Breast epithelium (tissue), 4 donors: ENCODE measurements at regions not wholly inside any gene's neighbourhood (a gene's known extent, or its start where the extent isn't known, plus 50 kb on each side); places are given as distances from the start of the nearest gene placed in this dataset.

Experiments
- DNase-seq, 2 donors: peaks; one replicate each; pipeline ENCODE4 v3.0.0-alpha.2; 2019; ENCODE audit warnings: low spot score in 2 of 2
- H3K27ac ChIP-seq, 2 donors: fragments of 200-600 bp; sonication (generic) in 1 of 2; one replicate each; pipeline ENCODE4 v1.5.1; 2016 to 2019; ENCODE audit warnings: mild to moderate bottlenecking in 1 of 2
- H3K27me3 ChIP-seq, 2 donors: fragments of 200-600 bp; sonication (generic) in 1 of 2; one replicate each; pipeline versions ENCODE4 v1.5.1 to v1.6.0; 2017 to 2019; ENCODE audit warnings: control low read depth in 1 of 2, mild to moderate bottlenecking in 1 of 2
- H3K36me3 ChIP-seq: fragments of 200-600 bp; one replicate; pipeline ENCODE4 v1.5.1; 2019
- H3K4me1 ChIP-seq, 2 donors: fragments of 200-600 bp; sonication (generic); one replicate each; pipeline ENCODE4 v1.5.1; 2016 to 2019; ENCODE audit warnings: control low read depth in 1 of 2
- H3K4me3 ChIP-seq, 3 donors: fragments of 200-600 bp; sonication (generic); 1 replicate in 2 of 3; 2 replicates in 1 of 3; pipeline ENCODE4 v1.5.1; 2016 to 2019; ENCODE audit warnings: mild to moderate bottlenecking in 3 of 3, moderate library complexity in 2 of 3
- H3K9me3 ChIP-seq, 2 donors: fragments of 200-600 bp; sonication (generic) in 1 of 2; one replicate each; pipeline ENCODE4 v1.5.1; 2016 to 2019; ENCODE audit warnings: control low read depth in 1 of 2
- CTCF ChIP-seq, 3 donors: fragments of 450-650 bp; IDR thresholded peaks; one replicate each; pipeline ENCODE4 v1.5.1; 2016 to 2017; ENCODE audit warnings: antibody characterized with exemption in 3 of 3, mild to moderate bottlenecking in 3 of 3, moderate library complexity in 3 of 3
- POLR2A ChIP-seq: fragments of 450-650 bp; IDR thresholded peaks from one replicate; pipeline ENCODE4 v1.6.1; 2016; ENCODE audit warnings: antibody characterized with exemption, mild to moderate bottlenecking, moderate library complexity
- POLR2AphosphoS5 ChIP-seq, 3 donors: sonication (generic); formaldehyde crosslinking; IDR thresholded peaks; one replicate each; pipeline ENCODE4 v1.6.1; 2017; ENCODE audit warnings: antibody characterized with exemption in 3 of 3
- intact Hi-C: fragments of 100-400 bp; cut with DNase I; formaldehyde crosslinking; loops from one replicate; pipeline ENCODE4 v1.15.1; 2023; ENCODE audit warnings: low total_unique reads

- Histone ChIP-seq H3K4me3 (no peak overlapping the region), H3K36me3 (no peaks in the 10 kb centered on the region), H3K27ac (no peak overlapping the region), H3K9me3 (no peaks in the 10 kb centered on the region), H3K27me3 (no peaks in the 10 kb centered on the region), H3K4me1 (no peaks in the 10 kb centered on the region)
- intact Hi-C loops: no loop called here
- TF ChIP-seq POLR2A: no peak
- TF ChIP-seq POLR2AphosphoS5 (IDR thresholded peaks at IDR 0.05): no peak
- no peak for TF ChIP-seq CTCF (IDR thresholded peaks at IDR 0.05)
- no peak for DNase-seq
Observed at GRCh38 chr2:19685731-19686130, 216.1 kb downstream of the TTC32 start.

GRCh38 chr2:19684516-19684915, 217.3 kb downstream of the TTC32 start:
- no peak overlapping the region for H3K4me3 ChIP-seq
- H3K27me3 ChIP-seq: no peaks in the 10 kb centered on the region
- no peaks in the 10 kb centered on the region for H3K9me3 ChIP-seq
- H3K27ac ChIP-seq: no peak overlapping the region
- DNase-seq: no peak
- H3K4me1 ChIP-seq: no peaks in the 10 kb centered on the region
- no peaks in the 10 kb centered on the region for H3K36me3 ChIP-seq
- intact Hi-C loops: no loop called here
- TF ChIP-seq POLR2A (no peak), POLR2AphosphoS5 (IDR thresholded peaks at IDR 0.05) (no peak), CTCF (IDR thresholded peaks at IDR 0.05) (no peak)

- intact Hi-C loops: no loop called here
- H3K27me3 ChIP-seq: no peaks in the 10 kb centered on the region
- DNase-seq: no peak
- no peak overlapping the region for H3K27ac ChIP-seq
- H3K9me3 ChIP-seq: no peaks in the 10 kb centered on the region
- H3K36me3 ChIP-seq: no peaks in the 10 kb centered on the region
- no peak overlapping the region for H3K4me3 ChIP-seq
- H3K4me1 ChIP-seq: no peaks in the 10 kb centered on the region
- TF ChIP-seq POLR2A (no peak), POLR2AphosphoS5 (IDR thresholded peaks at IDR 0.05) (no peak), CTCF (IDR thresholded peaks at IDR 0.05) (no peak)
Observed at GRCh38 chr2:19683556-19683955, 218.2 kb downstream of the TTC32 start.

- no peak overlapping the region for H3K27ac ChIP-seq
- no peak for DNase-seq
- no peaks in the 10 kb centered on the region for H3K27me3 ChIP-seq
- H3K4me1 ChIP-seq: no peaks in the 10 kb centered on the region
- no peak overlapping the region for H3K4me3 ChIP-seq
- TF ChIP-seq POLR2A: no peak
- no peaks in the 10 kb centered on the region for H3K36me3 ChIP-seq
- no peaks in the 10 kb centered on the region for H3K9me3 ChIP-seq
- intact Hi-C loops: no loop called here
Observed at GRCh38 chr2:19682493-19682892, 219.3 kb downstream of the TTC32 start.

- Histone ChIP-seq H3K9me3 (no peaks in the 10 kb centered on the region), H3K4me3 (no peak overlapping the region), H3K27me3 (no peaks in the 10 kb centered on the region), H3K36me3 (no peaks in the 10 kb centered on the region), H3K27ac (peak overlapping the region in 1 of 2 donors; percentile 76), H3K4me1 (no peaks in the 10 kb centered on the region)
- intact Hi-C loops: loop anchor here (5.0 kb wide), 1 partner anchor 1481 kb away; no protein-coding TSS in a partner anchor
- TF ChIP-seq CTCF (IDR thresholded peaks at IDR 0.05) (no peak), POLR2AphosphoS5 (IDR thresholded peaks at IDR 0.05) (peak in 1 of 3 donors; percentile 20)
- peak in 1 of 2 donors; percentile 72 for DNase-seq
Observed at GRCh38 chr2:19677825-19678518, 223.8 kb downstream of the TTC32 start.
